ENCODE measurements at regions not wholly inside any gene's neighbourhood (a gene's known extent, or its start where the extent isn't known, plus 50 kb on each side); places are given as distances from the start of the nearest gene placed in this dataset.
"Not testable (repeated sequence)": the region's sequence is repeated elsewhere in the genome, so short reads cannot be mapped to it uniquely, and the experiment has no call there.

GRCh38 chr7:155396661-155397060 lies 61.3 kb upstream of the EN2 start:
- no peak for DNase-seq (ENCODE audit: low read depth)

- DNase-seq (ENCODE audit: low read depth) = not testable (repeated sequence)
These were observed 59.9 kb upstream of the EN2 start for GRCh38 chr7:155397758-155398714.

DNA sequence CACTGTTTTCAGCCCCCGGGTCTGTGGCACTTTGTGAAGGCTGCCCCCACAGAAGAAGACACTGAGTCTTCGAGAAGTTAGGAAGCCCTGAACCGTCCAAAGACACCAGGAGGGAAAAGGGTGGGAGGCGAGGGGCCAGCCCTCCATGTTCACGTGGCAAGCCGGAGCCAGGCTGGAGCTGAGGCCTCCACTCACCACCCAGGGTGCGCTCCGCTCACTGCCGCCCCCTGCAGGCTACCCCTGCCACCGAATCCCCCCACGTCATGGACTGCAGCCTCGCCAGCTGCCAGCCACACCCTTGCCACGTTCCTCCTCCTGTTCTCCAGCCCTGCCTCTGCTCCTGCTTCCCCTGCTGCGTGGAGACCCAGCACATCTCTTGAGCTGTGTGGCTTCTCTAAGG lies 59.0 kb upstream of the EN2 start:
- no peak for DNase-seq (ENCODE audit: low read depth)

DNA sequence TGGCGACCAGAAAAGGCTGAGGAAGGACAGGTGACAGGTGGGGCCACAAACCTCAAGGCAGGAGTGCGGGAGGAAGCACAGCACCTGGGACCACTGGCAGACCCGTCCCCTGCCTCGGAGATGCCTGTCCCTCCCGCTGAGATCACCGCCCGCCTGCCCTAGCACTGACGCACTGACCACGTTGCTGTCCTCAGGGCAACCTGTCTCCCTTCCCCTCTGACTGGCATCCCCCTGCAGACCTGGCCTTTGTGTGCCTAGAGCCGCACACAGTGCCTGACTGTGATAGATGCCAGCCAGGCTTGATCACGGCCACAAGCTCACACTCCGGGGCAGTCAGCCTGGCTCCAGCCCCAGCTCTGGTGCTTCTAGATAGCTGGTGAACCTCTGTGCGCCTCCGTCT lies 58.4 kb upstream of the EN2 start:
- no peak for DNase-seq (ENCODE audit: low read depth)

DNA sequence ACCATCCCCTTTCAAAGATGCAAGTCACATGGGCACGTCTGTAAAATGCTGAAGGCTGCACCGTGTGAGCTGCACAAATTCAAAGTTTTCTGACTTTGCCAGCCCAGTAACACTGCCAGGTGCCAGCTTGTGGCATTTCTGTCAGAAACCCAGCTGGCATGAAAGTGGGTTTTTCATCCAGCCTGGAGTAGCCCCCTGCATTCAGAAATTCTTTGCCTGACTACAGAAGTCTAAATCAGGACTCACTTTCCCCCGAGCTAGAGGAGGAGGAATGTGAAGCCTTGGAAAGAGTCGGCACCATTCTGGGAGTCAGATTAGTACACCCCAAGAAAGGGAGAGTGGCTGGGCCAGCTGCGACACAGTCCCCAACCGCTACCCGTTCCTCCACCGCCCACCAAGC lies 56.7 kb upstream of the EN2 start:
- DNase-seq (ENCODE audit: low read depth) = no peak

DNA sequence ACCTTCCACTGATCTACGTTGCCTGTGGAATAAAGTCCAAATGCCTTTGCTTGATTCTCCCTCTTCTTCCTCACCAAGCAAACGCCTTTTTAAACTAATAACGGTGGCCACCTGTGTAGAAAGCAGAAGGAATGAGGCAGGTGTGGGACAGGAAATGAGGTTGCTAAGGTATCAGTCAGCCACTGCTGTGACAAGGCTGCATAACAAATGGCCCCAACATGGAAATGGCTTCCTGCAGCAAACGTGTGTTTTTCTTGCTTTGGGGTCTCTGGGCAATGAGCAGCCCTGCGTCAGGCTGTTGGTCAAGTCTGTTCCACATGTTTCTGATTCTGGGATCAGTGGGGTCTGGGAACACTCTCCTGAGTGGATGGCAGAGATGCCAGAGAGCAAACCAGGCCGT lies 56.0 kb upstream of the EN2 start:
- DNase-seq (ENCODE audit: low read depth) = no peak

DNA sequence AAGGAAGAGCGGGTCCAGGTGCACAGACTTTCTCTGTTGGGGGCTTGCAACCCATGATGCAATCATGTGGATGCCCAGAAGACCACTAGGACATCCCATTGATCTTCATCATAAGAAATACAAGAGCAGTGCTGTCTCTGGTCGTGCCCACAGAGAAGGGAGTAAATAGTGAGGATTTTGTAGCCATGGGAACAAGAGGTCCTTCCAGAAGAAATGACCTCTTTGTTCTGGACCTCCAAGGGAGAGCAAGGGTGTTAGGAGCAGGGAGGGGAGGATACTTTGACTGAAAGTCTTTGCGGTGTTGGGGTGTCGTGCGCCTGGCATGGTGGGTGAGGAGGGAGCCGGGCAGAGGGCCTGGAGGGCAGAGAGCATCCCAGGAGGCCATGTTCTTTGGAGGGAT lies 55.0 kb upstream of the EN2 start:
- DNase-seq (ENCODE audit: low read depth) = no peak

DNA sequence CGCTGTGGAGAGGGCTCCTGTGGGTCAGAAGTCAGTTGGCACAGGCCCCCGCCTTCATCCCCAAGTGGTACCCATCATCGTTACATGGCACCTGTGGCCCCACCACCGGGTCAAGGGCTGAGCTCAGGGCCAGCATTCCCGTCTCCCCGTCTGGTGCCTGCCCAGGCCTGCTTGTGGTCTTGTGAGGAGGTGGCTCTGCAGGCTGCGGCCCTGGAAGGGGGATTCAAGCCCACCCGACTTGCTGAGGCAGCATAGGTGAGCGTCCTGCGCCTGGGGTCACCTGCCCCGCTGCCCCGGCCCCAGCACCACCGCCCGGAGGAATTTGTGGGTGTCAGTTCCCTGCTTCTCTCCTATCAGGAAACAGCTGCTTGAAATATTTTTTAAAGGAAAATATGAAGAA lies 53.0 kb upstream of the EN2 start:
- DNase-seq (ENCODE audit: low read depth) = no peak

GRCh38 chr7:155405399-155406318 lies 52.3 kb upstream of the EN2 start:
- no peak for DNase-seq (ENCODE audit: low read depth)

DNA sequence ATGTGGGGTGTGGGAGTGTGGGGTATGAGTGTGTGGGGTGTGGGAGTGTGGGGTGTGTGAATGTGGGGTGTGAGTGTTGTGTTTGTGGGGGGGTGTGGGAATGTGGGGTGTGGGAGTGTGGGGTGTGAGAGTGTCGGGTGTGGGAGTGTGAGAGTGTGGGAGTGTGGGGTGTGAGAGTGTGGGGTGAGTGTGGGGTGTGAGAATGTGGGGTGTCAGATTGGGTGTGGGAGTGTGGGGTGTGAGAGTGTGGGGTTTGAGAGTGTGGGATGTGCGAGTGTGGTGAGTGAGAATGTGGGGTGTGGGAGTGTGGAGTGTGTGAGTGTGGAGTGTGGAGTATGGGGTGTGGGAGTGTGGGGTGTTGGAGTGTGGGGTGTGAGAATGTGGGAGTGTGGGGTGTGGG lies 50.1 kb upstream of the EN2 start:
- DNase-seq (ENCODE audit: low read depth) = no peak

Measured in non-pigmented ciliary epithelial cell (primary cell).